Islet of Langerhans (tissue), 1 donor: ENCODE measurements at regions not wholly inside any gene's neighbourhood (a gene's known extent, or its start where the extent isn't known, plus 50 kb on each side); places are given as distances from the start of the nearest gene placed in this dataset.
"Not testable (repeated sequence)": the region's sequence is repeated elsewhere in the genome, so short reads cannot be mapped to it uniquely, and the experiment has no call there.

Experiments
- FAIRE-seq: peaks from one replicate; lab custom pipeline; 2011; peaks lifted over from hg19 to GRCh38; lab: Jason Lieb, UNC

GRCh38 chr6:125432963-125433362 lies 131.2 kb upstream of the HDDC2 start:
- no peak for FAIRE-seq

- FAIRE-seq = no peak
These were observed 133.0 kb upstream of the HDDC2 start for GRCh38 chr6:125434760-125435159.

- FAIRE-seq = no peak
These were observed 137.7 kb upstream of the HDDC2 start for GRCh38 chr6:125439512-125439911.

GRCh38 chr6:125444006-125444923 lies 142.5 kb upstream of the HDDC2 start:
- no peak for FAIRE-seq

- FAIRE-seq = no peak
These were observed 143.3 kb upstream of the HDDC2 start for GRCh38 chr6:125445054-125445453.

GRCh38 chr6:125446011-125446410 lies 144.2 kb upstream of the HDDC2 start:
- FAIRE-seq = no peak

GRCh38 chr6:125451750-125452149 lies 150.0 kb upstream of the HDDC2 start:
- no peak for FAIRE-seq

- FAIRE-seq = no peak
These were observed 151.7 kb upstream of the HDDC2 start for GRCh38 chr6:125453516-125453915.

- FAIRE-seq = no peak
These were observed 152.6 kb upstream of the HDDC2 start for GRCh38 chr6:125454351-125454750.

GRCh38 chr6:125458493-125458892 lies 156.7 kb upstream of the HDDC2 start:
- not testable (repeated sequence) for FAIRE-seq

- not testable (repeated sequence) for FAIRE-seq
These were observed 163.6 kb upstream of the HDDC2 start for GRCh38 chr6:125465332-125465731.

GRCh38 chr6:125469915-125470314 lies 168.1 kb upstream of the HDDC2 start:
- FAIRE-seq = no peak

- FAIRE-seq = no peak
These were observed 169.9 kb upstream of the HDDC2 start for GRCh38 chr6:125471667-125472066.

GRCh38 chr6:125474061-125474460 lies 172.3 kb upstream of the HDDC2 start:
- FAIRE-seq = no peak

GRCh38 chr6:125477156-125477555 lies 175.4 kb upstream of the HDDC2 start:
- FAIRE-seq = no peak

GRCh38 chr6:125477844-125478243 lies 176.1 kb upstream of the HDDC2 start:
- no peak for FAIRE-seq

GRCh38 chr6:125480146-125480545 lies 178.4 kb upstream of the HDDC2 start:
- FAIRE-seq = no peak

- no peak for FAIRE-seq
These were observed 178.8 kb upstream of the HDDC2 start for GRCh38 chr6:125480571-125480970.

- no peak for FAIRE-seq
These were observed 179.3 kb upstream of the HDDC2 start for GRCh38 chr6:125481056-125481455.

- no peak for FAIRE-seq
These were observed 184.0 kb upstream of the HDDC2 start for GRCh38 chr6:125485757-125486156.

GRCh38 chr6:125486881-125487280 lies 185.1 kb upstream of the HDDC2 start:
- FAIRE-seq = no peak

- no peak for FAIRE-seq
These were observed 188.0 kb upstream of the HDDC2 start for GRCh38 chr6:125489579-125490285.

GRCh38 chr6:125491860-125492618 lies 190.3 kb upstream of the HDDC2 start:
- FAIRE-seq = no peak
